GM19463 (cell line): ENCODE measurements at regions not wholly inside any gene's neighbourhood (a gene's known extent, or its start where the extent isn't known, plus 50 kb on each side); places are given as distances from the start of the nearest gene placed in this dataset.

Experiments used
- ATAC-seq: cut with Tn5 transposase; IDR thresholded peaks from one replicate; pipeline ENCODE4 v1.9.1; 2021; ENCODE audit warnings: mild to moderate bottlenecking, moderate library complexity; ENCODE audit not compliant: unreplicated experiment

DNA sequence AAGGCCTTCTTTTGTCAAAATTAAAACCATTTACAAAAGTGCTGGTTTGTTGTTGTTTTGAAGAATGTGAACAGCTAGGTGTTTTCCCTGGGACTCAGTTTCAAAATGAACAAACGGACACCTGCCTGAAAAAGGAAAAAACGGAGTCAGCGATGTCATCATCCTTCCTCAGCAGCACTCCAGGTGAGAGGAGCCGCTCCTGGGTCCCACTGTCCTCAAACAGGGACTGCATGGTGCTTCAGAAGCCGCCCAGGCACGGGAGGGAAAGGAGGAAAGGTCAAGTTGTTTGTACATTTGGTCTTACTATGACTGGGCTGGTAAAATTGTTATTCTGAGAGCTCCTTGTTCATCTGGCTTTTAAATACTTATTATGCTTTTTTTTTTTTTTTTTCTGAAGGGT, 69.0 kb upstream of the ZSWIM6 start:
- ATAC-seq = no peak

DNA sequence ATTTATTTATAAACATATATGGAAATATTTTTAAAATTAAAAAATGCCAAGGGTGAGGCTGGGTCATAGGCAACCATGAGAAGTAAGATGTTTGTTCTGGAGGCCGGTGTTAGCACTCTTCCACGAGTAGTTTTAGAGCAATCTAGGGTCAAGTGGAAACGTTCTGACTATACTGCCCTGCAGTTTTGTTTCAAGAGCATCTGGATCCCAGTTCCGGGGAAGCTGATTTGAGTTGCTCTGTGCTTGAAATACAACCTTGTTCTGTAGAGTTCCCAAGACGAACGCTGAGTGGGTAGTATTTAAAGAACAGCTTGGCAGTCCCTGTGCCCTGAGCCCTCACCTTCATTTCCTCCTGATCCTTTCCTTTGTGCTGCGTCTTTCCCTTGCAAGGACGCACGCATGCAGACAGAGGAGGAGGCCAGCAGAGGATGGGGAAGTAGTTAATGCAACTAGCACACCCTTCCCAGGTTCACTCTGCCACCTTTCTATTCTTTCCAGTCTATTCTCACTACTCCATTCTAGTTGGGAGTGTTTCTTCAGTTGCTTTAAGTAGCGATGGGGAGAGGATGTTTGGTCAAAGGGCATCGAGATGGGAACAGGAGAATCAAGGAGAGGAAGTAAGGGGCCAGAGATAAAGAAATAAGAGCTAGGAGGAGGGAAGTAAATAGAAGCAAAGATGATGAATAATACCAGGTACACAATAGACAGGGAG, 68.3 kb upstream of the ZSWIM6 start:
- ATAC-seq = no peak

DNA sequence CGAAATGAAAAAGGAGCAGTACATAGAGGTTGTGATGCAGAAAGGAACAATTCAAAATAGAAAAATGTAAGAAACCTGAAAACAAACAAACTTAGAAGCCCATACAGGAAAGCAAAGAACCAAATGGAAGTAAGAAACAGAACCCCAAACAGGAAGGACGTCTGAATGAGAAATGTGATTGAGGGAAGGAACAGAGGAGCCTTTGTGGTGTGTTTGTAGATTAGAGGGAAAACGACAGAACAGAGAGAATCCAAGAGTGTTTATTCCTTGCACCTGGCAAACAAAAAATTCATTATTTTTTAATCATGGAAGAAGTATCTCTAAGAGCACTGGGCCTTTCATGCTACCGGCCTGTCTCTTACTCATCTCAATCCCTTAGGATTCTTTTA, 67.8 kb upstream of the ZSWIM6 start:
- ATAC-seq = no peak

DNA sequence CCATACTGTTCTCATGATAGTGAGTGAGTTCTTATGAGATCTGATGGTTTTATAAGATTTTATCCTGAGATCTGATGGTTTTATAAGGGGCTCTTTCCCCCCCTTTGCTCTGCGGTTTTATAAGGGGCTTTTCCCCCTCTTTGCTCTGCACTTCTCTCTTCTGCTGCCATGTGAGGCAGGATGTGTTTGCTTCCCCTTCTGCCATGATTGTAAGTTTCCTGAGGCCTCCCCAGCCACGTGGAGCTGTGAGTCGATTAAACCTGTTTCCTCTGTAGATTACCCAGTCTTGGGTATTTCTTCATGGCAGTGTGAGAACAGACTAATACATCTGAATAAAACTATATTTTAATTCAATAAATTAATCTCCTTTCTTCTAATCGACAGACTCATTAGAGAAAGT, 64.9 kb upstream of the ZSWIM6 start:
- ATAC-seq = no peak

DNA sequence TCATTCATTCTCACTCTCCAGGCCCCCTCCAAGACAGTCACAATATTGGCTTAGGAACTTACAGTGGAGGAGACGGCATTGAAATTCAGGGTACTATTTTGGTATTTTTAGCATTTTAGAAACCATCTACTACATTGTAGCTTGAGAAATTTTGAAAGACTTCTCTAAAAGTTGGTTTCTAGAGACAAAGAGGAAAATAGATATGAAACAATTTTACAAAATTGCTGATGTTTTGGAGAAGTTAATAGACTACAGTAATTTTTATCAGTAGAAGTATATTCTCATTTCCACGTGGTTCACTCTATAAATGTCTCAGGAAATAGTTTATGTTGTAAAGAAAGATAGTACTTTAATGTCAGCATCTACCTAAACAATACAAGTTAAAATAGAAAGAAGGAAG, 63.2 kb upstream of the ZSWIM6 start:
- no peak for ATAC-seq

DNA sequence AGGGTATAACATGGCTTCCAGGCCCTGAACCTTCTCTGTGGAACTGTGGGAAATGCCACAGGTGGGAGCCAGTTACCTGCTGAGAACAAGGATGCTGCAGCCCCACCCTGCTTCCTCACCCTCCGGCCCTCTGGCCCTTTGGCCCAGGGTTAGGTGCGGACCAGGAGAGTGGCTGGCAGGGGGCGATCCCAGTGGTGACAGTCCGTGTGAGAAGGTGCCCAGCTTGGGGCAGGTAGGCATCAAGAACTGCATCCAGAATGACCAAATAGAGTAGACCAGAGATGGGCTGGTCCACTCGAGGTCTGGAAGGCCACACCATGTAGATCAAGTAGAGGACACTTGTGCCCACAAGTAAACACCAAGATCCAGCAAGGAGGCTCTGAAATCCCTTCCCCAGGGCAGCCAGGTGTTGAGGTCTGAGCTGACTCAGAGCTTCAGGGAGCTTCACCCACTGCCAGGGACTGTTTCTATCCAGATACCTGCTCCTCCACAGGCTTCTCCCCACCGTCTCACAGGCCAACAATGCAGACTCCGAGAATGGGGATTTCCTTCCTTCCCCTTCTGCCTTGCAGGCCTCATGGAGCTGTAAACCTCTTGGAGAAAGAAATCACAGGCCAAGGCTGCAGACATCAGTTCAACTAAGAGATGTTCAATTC, 61.4 kb upstream of the ZSWIM6 start:
- no peak for ATAC-seq

DNA sequence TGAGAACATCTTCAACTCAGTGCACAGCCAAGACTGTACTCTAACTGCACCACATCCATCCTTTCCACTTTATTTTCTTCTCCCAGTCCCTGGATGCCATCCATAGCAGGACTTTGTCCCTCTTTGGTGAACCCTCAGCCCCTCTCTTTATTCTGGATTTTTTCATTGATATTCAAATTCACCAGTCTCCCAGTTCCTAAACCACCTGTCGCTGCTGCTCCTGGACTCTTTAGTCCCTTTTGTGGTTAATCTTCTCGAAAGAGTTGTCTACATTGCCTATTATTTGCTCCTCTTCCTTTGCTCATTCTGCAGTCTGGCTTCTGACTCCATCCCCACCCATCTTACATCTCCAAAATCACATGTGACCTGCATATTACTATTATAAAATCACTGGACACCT, 59.4 kb upstream of the ZSWIM6 start:
- ATAC-seq = no peak

DNA sequence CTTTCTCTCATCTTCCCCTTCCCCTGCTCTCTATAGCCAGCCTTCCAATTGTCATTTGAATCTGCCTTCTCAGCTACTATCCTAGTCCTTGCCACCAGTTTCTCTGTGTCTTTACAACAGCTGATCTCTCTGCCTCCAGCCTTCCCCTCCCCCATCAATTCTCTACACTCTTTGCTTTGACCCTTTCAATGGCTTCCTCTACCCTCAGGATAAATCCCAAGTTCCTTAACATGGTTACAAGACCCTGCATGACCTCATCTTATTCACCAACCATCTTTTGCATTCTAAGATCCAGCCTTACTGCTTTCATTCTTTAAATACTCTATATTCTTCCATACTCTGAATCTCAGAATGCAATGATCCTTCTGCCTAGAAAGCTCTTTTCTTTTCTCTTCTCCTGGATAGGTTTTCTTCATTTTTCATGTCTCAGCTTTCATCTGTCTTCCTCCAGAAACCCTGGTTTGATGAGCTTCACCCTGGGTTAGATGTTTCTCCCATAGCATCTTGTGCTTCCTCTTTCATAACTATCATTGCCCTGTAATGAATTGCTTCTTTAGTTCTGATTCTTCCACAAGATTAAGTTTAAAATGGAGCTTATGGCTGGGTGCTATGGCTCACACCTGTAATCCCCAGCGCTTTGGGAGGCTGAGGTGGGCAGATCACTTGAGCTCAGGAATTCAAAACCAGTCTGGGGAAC, 58.6 kb upstream of the ZSWIM6 start:
- ATAC-seq = no peak

DNA sequence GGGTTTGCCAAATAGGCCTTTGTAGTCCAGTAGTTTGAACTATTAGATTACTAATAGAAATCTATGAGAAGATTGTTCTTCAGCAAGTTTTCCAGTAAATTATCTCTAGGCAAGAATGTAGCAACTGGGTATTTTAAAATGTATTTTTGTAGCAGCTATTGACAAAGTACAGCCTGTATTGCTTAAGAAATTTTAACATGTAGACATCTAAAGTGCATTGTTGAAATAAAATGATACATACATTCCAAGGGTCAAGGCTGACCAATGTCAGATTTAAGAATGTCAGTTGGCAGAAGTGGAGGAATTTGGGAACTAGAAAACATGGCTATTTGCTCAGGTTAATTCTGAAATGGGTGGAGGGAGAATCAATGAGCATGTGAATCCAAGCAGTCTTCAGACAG, 57.5 kb upstream of the ZSWIM6 start:
- ATAC-seq = no peak

DNA sequence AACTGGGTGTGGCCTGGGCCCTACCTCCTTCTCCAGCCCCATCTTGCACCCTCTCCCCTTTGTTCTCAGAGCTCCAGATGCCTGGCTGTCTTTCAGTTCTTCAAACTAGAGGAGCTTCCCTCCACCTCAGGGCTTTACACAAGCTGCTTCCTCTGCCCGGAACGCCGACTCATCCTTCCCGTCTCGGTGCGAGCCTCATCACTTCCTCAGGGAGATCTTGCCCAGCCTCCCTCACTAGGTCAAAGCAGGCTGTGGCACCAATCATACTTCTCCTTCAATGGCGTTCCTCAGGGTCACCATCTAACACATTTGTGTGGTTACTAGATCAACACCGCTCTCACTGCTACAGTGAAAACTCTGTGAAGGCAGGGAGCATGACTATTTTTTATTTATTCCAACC, 56.2 kb upstream of the ZSWIM6 start:
- ATAC-seq = no peak

DNA sequence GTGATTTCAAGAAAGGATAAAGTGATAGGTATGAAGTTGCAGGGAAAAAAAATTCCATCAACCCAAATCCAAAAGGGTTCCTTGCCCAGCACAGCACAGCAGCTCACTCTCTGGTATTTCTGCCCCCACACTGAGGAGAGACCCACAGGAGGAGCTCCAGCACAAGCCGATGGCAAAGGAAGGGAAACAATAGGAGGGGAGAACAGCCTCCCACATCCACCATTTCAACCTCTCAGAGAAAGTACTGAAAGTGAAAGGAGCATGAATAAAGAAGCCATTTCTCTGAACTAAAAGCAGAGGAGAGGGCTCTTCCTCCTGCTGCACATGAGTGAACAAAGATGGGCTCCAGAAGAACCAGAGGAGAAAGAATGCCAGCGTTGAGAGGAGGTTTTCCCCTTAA, 54.9 kb upstream of the ZSWIM6 start:
- ATAC-seq = no peak

DNA sequence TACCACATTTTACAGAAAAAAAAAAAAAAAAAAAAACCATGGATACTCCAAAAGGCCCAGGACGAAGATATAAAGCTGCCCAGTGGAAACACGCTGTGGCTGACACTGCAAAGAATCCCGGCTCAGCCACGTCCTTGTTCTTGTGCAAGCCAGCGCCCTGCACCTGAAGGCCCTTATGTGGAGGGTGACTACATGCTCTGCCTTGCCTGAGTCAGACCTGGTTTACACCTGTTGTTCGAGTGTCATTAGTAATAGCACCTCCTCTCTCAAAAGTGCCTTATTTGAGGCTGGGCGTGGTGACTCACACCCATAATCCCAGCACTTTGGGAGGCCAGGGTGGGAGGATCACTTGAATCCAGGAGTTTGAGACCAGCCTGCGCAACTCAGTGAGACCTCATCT, 54.3 kb upstream of the ZSWIM6 start:
- no peak for ATAC-seq

DNA sequence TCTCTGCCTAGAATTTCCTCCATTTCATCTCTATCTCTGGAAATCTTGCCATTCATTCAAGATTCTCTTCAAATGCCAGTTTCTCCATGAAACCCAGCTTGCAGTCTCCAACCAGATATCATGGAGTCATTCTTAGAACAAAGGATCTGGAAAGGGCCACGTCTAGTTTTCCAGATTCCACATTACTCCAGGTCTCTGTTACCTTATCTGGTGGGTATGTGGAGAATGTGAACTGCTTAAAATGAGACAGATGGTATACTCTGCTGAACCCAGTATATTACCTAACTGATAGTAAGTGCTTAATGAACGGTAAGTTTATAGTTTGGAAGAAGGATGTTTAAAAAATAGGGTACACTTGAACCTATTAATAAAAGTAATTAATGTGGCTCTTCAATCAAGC, 52.3 kb upstream of the ZSWIM6 start:
- no peak for ATAC-seq

DNA sequence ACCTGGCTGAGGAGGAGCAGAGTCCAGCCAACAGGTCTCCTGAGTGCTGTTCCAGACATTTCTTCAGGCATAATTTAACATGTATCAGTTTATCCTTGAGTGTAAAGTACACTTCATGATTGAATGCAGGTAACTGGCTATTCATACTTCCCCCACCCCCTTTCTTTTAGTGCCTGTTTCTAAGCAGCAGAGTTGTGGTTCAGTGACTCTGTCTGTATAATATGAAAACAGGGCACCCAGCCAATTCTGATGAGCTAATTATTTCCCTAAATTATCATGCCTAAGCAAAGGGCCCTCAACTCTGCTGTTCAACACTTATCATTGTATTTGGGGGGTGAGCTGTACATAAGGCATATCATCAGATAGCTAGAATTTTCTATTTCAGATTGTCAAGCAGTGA, 51.9 kb upstream of the ZSWIM6 start:
- ATAC-seq = peak; percentile 34

DNA sequence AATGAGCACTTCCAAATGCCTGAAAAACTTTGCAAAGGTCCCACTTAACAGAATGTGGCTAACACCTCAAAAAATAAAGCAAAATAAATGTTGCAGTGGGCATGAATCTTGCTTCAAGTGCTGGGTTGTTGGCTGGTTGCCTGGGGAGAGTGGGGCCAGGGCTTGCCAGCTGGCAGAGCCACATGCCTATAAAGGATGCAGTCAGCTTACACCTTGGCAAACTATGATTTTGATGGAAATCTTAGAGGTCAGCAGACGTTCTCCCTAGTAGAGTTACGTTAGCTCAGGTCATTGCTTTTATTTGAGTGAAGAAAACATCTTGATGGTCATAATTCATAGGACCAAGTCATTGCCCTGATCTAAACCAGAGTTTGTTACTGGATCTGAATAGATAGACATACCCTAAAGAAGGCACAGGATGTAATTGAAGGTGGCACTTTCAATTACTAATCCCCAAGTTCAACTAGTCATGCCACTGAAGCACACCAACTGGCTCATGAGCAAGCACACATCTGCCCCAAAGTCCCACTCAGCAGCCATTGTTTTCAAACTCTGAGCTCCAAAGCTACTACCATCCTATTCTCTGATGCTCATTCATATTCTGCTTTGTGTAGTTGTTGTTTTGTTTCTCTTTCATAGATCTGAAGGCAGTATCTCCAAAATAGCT, 51.2 kb upstream of the ZSWIM6 start:
- no peak for ATAC-seq

DNA sequence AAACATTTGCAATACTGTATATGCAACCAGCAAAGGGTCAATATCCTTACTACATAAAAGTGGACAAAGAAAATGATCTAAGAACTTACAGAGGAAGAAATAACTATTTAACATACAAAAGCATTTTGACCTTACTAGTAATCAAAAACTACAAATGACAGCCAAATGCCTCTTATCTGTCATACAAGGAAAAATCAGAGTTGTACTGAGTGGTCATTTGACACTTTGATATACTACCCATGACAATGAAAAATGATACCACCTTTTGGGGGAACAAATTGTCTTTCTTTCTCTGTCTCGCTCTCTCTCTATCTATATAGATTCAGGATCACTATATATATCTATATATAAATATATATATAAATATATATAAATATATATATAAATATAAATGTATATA, 50.4 kb upstream of the ZSWIM6 start:
- ATAC-seq = no peak
